ENCODE measurements at regions not wholly inside any gene's neighbourhood (a gene's known extent, or its start where the extent isn't known, plus 50 kb on each side); places are given as distances from the start of the nearest gene placed in this dataset.

DNA sequence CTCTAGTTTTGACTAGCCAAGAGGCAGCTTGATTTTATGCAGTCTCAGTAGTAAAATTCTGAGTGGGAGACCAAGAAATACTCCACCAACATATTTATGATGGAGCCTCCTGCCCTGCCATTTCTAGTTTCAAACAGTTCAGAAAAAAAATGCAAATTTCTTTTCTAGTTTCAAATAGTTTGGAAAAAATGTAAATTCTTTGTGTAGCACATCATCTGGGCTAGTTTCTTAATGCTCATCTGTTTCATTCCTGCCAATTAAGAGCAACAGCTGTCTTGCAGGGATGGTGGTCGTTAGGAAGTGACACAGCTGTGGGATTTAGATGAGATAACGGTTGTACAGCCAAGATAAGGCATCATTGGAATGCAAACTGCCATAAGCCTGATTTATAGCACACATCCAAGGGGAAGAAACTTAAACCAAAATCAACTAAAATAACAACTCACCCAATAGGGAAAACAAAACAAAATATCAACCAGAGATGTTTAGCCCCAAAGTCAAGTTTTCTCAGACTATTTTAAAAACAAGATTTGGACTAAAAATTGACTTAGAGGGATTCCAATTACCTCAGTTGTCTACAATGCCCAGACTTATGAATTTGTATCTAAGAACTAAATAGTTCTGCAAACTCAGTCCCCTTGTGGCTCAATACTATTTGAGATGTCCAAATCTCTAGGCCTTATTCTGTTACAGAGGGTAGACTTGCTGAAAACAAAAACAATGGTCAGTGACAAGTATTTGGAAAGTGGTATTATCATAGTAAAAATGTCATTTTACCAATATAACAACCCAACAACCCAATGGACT is 291.3 kb upstream of the ATP2B1 start:
- H3K36me3 ChIP-seq (ENCODE audit: insufficient read depth, low read length), result no peaks in the 10 kb centered on the region
- H3F3A ChIP-seq (ENCODE audit: insufficient read depth, low read length, poor library complexity, severe bottlenecking), result no peaks in the 10 kb centered on the region
- TF ChIP-seq, protein P1, sequence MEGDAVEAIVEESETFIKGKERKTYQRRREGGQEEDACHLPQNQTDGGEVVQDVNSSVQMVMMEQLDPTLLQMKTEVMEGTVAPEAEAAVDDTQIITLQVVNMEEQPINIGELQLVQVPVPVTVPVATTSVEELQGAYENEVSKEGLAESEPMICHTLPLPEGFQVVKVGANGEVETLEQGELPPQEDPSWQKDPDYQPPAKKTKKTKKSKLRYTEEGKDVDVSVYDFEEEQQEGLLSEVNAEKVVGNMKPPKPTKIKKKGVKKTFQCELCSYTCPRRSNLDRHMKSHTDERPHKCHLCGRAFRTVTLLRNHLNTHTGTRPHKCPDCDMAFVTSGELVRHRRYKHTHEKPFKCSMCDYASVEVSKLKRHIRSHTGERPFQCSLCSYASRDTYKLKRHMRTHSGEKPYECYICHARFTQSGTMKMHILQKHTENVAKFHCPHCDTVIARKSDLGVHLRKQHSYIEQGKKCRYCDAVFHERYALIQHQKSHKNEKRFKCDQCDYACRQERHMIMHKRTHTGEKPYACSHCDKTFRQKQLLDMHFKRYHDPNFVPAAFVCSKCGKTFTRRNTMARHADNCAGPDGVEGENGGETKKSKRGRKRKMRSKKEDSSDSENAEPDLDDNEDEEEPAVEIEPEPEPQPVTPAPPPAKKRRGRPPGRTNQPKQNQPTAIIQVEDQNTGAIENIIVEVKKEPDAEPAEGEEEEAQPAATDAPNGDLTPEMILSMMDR (IDR thresholded peaks at IDR 0.05; ENCODE audit: poor library complexity, severe bottlenecking), result no peak
- TF ChIP-seq EP300 (conservative IDR thresholded peaks at IDR 0.05; ENCODE audit: poor library complexity, severe bottlenecking) (no peak), POLR2AphosphoS5 (IDR thresholded peaks at IDR 0.05) (no peak), MXI1 (conservative IDR thresholded peaks at IDR 0.05; ENCODE audit: poor library complexity, severe bottlenecking) (no peak), TAF1 (IDR thresholded peaks at IDR 0.05; ENCODE audit: low read depth) (no peak), SMC3 (conservative IDR thresholded peaks at IDR 0.05; ENCODE audit: poor library complexity) (no peak), EZH2 (IDR thresholded peaks at IDR 0.05; ENCODE audit: borderline replicate concordance, insufficient read depth, low read length, poor library complexity, severe bottlenecking) (no peak), RAD21 (conservative IDR thresholded peaks at IDR 0.05) (no peak)
- TF ChIP-seq, protein P2, sequence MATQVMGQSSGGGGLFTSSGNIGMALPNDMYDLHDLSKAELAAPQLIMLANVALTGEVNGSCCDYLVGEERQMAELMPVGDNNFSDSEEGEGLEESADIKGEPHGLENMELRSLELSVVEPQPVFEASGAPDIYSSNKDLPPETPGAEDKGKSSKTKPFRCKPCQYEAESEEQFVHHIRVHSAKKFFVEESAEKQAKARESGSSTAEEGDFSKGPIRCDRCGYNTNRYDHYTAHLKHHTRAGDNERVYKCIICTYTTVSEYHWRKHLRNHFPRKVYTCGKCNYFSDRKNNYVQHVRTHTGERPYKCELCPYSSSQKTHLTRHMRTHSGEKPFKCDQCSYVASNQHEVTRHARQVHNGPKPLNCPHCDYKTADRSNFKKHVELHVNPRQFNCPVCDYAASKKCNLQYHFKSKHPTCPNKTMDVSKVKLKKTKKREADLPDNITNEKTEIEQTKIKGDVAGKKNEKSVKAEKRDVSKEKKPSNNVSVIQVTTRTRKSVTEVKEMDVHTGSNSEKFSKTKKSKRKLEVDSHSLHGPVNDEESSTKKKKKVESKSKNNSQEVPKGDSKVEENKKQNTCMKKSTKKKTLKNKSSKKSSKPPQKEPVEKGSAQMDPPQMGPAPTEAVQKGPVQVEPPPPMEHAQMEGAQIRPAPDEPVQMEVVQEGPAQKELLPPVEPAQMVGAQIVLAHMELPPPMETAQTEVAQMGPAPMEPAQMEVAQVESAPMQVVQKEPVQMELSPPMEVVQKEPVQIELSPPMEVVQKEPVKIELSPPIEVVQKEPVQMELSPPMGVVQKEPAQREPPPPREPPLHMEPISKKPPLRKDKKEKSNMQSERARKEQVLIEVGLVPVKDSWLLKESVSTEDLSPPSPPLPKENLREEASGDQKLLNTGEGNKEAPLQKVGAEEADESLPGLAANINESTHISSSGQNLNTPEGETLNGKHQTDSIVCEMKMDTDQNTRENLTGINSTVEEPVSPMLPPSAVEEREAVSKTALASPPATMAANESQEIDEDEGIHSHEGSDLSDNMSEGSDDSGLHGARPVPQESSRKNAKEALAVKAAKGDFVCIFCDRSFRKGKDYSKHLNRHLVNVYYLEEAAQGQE (IDR thresholded peaks at IDR 0.05; ENCODE audit: borderline replicate concordance), result no peak
- H3K4me2 ChIP-seq (ENCODE audit: low read length), result no peak overlapping the region
- H3K27ac ChIP-seq (ENCODE audit: low read length), result no peak overlapping the region
- no peaks in the 10 kb centered on the region for H3K9me2 ChIP-seq (ENCODE audit: insufficient read depth, low read length)
- H3K9ac ChIP-seq (ENCODE audit: low read length), result no peak overlapping the region
- H2AFZ ChIP-seq (ENCODE audit: low read depth, low read length), result no peak overlapping the region
- H3K4me3 ChIP-seq (ENCODE audit: low read length), result no peak overlapping the region
- no peaks in the 10 kb centered on the region for H3K9me3 ChIP-seq (ENCODE audit: low read length)
- no peaks in the 10 kb centered on the region for H3K79me2 ChIP-seq (replicated peaks; ENCODE audit: insufficient read depth, low read length)
- no peaks in the 10 kb centered on the region for H3K27me3 ChIP-seq (ENCODE audit: insufficient read depth, low read depth, low read length)
- H4K20me1 ChIP-seq (ENCODE audit: insufficient read depth), result no peaks in the 10 kb centered on the region

GRCh38 chr12:89995870-89996269 is 287.2 kb upstream of the ATP2B1 start:
- H2AFZ ChIP-seq (ENCODE audit: low read depth, low read length), result no peak overlapping the region
- no peaks in the 10 kb centered on the region for H3K36me3 ChIP-seq (ENCODE audit: insufficient read depth, low read length)
- TF ChIP-seq TAF1 (IDR thresholded peaks at IDR 0.05; ENCODE audit: low read depth) (no peak), SMC3 (conservative IDR thresholded peaks at IDR 0.05; ENCODE audit: poor library complexity) (no peak), MXI1 (conservative IDR thresholded peaks at IDR 0.05; ENCODE audit: poor library complexity, severe bottlenecking) (no peak), EP300 (conservative IDR thresholded peaks at IDR 0.05; ENCODE audit: poor library complexity, severe bottlenecking) (no peak), EZH2 (IDR thresholded peaks at IDR 0.05; ENCODE audit: borderline replicate concordance, insufficient read depth, low read length, poor library complexity, severe bottlenecking) (no peak)
- no peak overlapping the region for H3K4me2 ChIP-seq (ENCODE audit: low read length)
- no peaks in the 10 kb centered on the region for H3F3A ChIP-seq (ENCODE audit: insufficient read depth, low read length, poor library complexity, severe bottlenecking)
- no peaks in the 10 kb centered on the region for H3K27me3 ChIP-seq (ENCODE audit: insufficient read depth, low read depth, low read length)
- H4K20me1 ChIP-seq (ENCODE audit: insufficient read depth), result no peaks in the 10 kb centered on the region
- H3K4me3 ChIP-seq (ENCODE audit: low read length), result no peak overlapping the region
- no peak overlapping the region for H3K27ac ChIP-seq (ENCODE audit: low read length)
- no peaks in the 10 kb centered on the region for H3K9me2 ChIP-seq (ENCODE audit: insufficient read depth, low read length)
- H3K9me3 ChIP-seq (ENCODE audit: low read length), result no peaks in the 10 kb centered on the region
- H3K79me2 ChIP-seq (replicated peaks; ENCODE audit: insufficient read depth, low read length), result no peaks in the 10 kb centered on the region
- H3K9ac ChIP-seq (ENCODE audit: low read length), result no peak overlapping the region

All from neural cell (in vitro differentiated cells).